ENCODE measurements at regions not wholly inside any gene's neighbourhood (a gene's known extent, or its start where the extent isn't known, plus 50 kb on each side); places are given as distances from the start of the nearest gene placed in this dataset.

DNA sequence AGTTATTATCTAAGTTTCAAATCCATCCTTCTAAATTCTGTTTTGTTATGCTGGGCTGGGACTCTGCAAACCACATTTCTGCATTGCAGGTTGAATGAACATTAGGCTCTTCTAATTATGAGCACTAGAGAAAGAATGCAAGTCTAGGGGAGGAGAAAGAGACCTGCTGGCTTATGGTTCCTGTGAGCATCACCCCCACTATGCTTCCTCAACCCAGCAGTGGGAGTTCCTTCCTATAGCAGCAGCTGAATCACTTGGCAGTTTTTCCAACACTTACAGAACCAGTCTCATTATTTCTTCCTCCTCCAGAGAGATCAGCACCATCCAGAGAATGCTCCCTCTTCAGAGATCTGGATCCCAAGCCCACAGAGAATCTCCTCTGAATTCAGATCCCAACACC lies 297.7 kb upstream of the CLEC14A start:
- DNase-seq (no peak), ATAC-seq (ENCODE audit: poor library complexity) (no peak)
- H3K4me1 Mint-ChIP-seq (ENCODE audit: low read depth), result no peaks in the 10 kb centered on the region
- Histone ChIP-seq H3K36me3 (ENCODE audit: insufficient read depth, low read length) (no peaks in the 10 kb centered on the region), H3K27ac (ENCODE audit: low read depth in 1 of 2, low read length in 2 of 2) (no peak overlapping the region), H3K4me3 (ENCODE audit: low read length) (no peak overlapping the region), H3K4me1 (ENCODE audit: insufficient read depth, low read length) (no peaks in the 10 kb centered on the region), H3K27me3 (ENCODE audit: control insufficient read depth in 1 of 2, insufficient read depth in 2 of 2, low read length in 2 of 2) (no peaks in the 10 kb centered on the region), H3K9me3 (ENCODE audit: control insufficient read depth in 1 of 2, insufficient read depth in 1 of 2, low read length in 2 of 2) (peaks cover 0 to 4% of the 10 kb centered on the region in 2 experiments)
- no peaks in the 10 kb centered on the region for H3K36me3 Mint-ChIP-seq (ENCODE audit: low read depth)
- TF ChIP-seq, protein P1, sequence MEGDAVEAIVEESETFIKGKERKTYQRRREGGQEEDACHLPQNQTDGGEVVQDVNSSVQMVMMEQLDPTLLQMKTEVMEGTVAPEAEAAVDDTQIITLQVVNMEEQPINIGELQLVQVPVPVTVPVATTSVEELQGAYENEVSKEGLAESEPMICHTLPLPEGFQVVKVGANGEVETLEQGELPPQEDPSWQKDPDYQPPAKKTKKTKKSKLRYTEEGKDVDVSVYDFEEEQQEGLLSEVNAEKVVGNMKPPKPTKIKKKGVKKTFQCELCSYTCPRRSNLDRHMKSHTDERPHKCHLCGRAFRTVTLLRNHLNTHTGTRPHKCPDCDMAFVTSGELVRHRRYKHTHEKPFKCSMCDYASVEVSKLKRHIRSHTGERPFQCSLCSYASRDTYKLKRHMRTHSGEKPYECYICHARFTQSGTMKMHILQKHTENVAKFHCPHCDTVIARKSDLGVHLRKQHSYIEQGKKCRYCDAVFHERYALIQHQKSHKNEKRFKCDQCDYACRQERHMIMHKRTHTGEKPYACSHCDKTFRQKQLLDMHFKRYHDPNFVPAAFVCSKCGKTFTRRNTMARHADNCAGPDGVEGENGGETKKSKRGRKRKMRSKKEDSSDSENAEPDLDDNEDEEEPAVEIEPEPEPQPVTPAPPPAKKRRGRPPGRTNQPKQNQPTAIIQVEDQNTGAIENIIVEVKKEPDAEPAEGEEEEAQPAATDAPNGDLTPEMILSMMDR (IDR thresholded peaks at IDR 0.05), result no peak
- H3K27me3 Mint-ChIP-seq, result no peaks in the 10 kb centered on the region
- no peak overlapping the region for H3K4me3 Mint-ChIP-seq
- peaks cover 2% of the 10 kb centered on the region for H3K9me3 Mint-ChIP-seq
- POLR2A ChIA-PET, result no interaction called here
- CTCF ChIA-PET, result no interaction called here
- no peak overlapping the region for H3K27ac Mint-ChIP-seq
- intact Hi-C loops (cut with DNase I, micrococcal nuclease), result no loop called here

DNA sequence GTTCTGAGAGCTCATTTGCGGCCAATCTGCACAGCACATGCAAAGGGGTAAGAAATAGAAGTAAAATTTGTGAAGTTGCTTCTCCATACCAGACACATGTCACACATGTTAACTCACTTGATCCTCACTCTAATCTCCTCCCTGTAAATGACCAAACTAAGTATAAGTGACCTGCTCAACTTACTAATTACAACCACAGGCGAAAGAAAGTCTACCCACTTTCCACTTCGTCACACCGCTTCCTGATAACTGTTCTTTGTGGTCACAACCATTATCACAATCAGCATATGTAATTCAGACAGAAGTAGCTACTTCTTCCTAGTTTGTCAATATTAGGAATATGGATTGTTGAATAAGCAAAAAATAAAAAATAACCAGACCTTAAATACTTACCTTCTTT lies 293.7 kb upstream of the CLEC14A start:
- H3K36me3 Mint-ChIP-seq (ENCODE audit: low read depth), result no peaks in the 10 kb centered on the region
- DNase-seq, result no peak
- H3K27ac Mint-ChIP-seq, result no peak overlapping the region
- H3K27ac ChIP-seq (ENCODE audit: low read depth in 1 of 2, low read length in 2 of 2), result no peak overlapping the region
- no peak overlapping the region for H3K4me3 Mint-ChIP-seq
- no peak overlapping the region for H3K4me3 ChIP-seq (ENCODE audit: low read length)
- intact Hi-C loops (cut with DNase I, micrococcal nuclease), result no loop called here
- no peaks in the 10 kb centered on the region for H3K4me1 Mint-ChIP-seq (ENCODE audit: low read depth)
- ChIA-PET CTCF (interaction anchor here (0.8 kb wide), 1 partner anchor 10 kb away, joined by 3 read pairs; no protein-coding TSS in a partner anchor), POLR2A (no interaction called here)
- no peaks in the 10 kb centered on the region for H3K4me1 ChIP-seq (ENCODE audit: insufficient read depth, low read length)
- no peaks in the 10 kb centered on the region for H3K9me3 ChIP-seq (ENCODE audit: control insufficient read depth in 1 of 2, insufficient read depth in 1 of 2, low read length in 2 of 2)
- no peaks in the 10 kb centered on the region for H3K36me3 ChIP-seq (ENCODE audit: insufficient read depth, low read length)
- no peaks in the 10 kb centered on the region for H3K27me3 ChIP-seq (ENCODE audit: control insufficient read depth in 1 of 2, insufficient read depth in 2 of 2, low read length in 2 of 2)
- TF ChIP-seq, protein P1 (IDR thresholded peaks at IDR 0.05), result no peak
- H3K27me3 Mint-ChIP-seq, result no peaks in the 10 kb centered on the region
- no peak for ATAC-seq (ENCODE audit: poor library complexity)
- peaks cover 2% of the 10 kb centered on the region for H3K9me3 Mint-ChIP-seq

DNA sequence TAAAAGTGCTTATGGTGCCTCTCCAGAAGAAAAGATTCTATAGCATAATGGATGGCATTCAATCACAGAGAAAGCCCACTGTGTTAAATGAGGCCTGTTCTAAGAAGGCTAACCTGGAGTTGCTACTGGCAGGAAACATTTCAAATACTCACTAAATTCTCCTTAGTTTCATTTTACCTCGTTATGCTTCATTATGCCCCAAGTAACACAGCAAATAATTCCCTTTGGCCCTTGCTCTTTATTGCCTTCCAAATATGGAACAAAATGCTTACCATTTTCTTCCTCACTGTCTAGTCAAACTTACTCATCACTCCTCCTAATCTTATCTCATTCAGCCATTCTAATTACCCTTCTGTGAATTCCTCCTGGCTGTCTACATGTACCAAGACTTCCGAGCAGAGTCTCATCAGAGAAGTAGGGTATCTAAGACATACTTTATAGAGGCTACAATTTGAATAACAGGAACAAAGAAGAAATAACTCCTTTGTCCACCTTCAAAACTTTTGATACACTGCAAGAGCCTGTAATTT lies 292.1 kb upstream of the CLEC14A start:
- intact Hi-C loops (cut with DNase I, micrococcal nuclease), result no loop called here
- Mint-ChIP-seq H3K27me3 (no peaks in the 10 kb centered on the region), H3K4me3 (no peak overlapping the region), H3K36me3 (ENCODE audit: low read depth) (no peaks in the 10 kb centered on the region), H3K27ac (no peak overlapping the region), H3K9me3 (peaks cover 2% of the 10 kb centered on the region), H3K4me1 (ENCODE audit: low read depth) (no peaks in the 10 kb centered on the region)
- H3K27me3 ChIP-seq (ENCODE audit: control insufficient read depth in 1 of 2, insufficient read depth in 2 of 2, low read length in 2 of 2), result no peaks in the 10 kb centered on the region
- no peak overlapping the region for H3K4me3 ChIP-seq (ENCODE audit: low read length)
- no peaks in the 10 kb centered on the region for H3K36me3 ChIP-seq (ENCODE audit: insufficient read depth, low read length)
- ATAC-seq (ENCODE audit: poor library complexity) (no peak), DNase-seq (no peak)
- POLR2A ChIA-PET, result no interaction called here
- TF ChIP-seq, protein P1 (IDR thresholded peaks at IDR 0.05), result no peak
- H3K27ac ChIP-seq (ENCODE audit: low read depth in 1 of 2, low read length in 2 of 2), result no peak overlapping the region
- no peaks in the 10 kb centered on the region for H3K4me1 ChIP-seq (ENCODE audit: insufficient read depth, low read length)
- CTCF ChIA-PET, result no interaction called here
- no peaks in the 10 kb centered on the region for H3K9me3 ChIP-seq (ENCODE audit: control insufficient read depth in 1 of 2, insufficient read depth in 1 of 2, low read length in 2 of 2)
